Naive B cell (primary cell): ENCODE measurements at regions not wholly inside any gene's neighbourhood (a gene's known extent, or its start where the extent isn't known, plus 50 kb on each side); places are given as distances from the start of the nearest gene placed in this dataset.

ENCODE experiments used
- ATAC-seq, 2 donors: fragments of 150-1000 bp; cut with Tn5 transposase; 2 replicates each; pipeline ENCODE4 v1.10.0; 2021; ENCODE audit warnings: low read depth in 2 of 2, mild to moderate bottlenecking in 2 of 2, moderate library complexity in 2 of 2
- DNase-seq: peaks from one replicate; pipeline ENCODE4 v3.0.0; 2022
- H3K27ac Mint-ChIP-seq, 6 donors: one replicate each; pipeline ENCODE4 v1.8.0; 2020 to 2022; ENCODE audit warnings: mild to moderate bottlenecking in 6 of 6, mixed read lengths in 6 of 6, moderate library complexity in 5 of 6, inconsistent platforms in 2 of 6
- H3K27me3 Mint-ChIP-seq, 3 donors: one replicate each; pipeline ENCODE4 v1.8.0; 2021 to 2022; ENCODE audit warnings: mixed read lengths in 3 of 3, mild to moderate bottlenecking in 1 of 3
- H3K36me3 Mint-ChIP-seq, 2 donors: one replicate each; pipeline ENCODE4 v1.8.0; 2020 to 2022; ENCODE audit warnings: mixed read lengths in 2 of 2, inconsistent platforms in 1 of 2, mild to moderate bottlenecking in 1 of 2
- H3K4me1 Mint-ChIP-seq, 3 donors: one replicate each; pipeline ENCODE4 v1.8.0; 2020 to 2022; ENCODE audit warnings: mixed read lengths in 3 of 3, inconsistent platforms in 1 of 3, mild to moderate bottlenecking in 1 of 3, moderate library complexity in 1 of 3
- H3K4me3 Mint-ChIP-seq, 8 donors: one replicate each; pipeline ENCODE4 v1.8.0; 2020 to 2022; ENCODE audit warnings: mild to moderate bottlenecking in 8 of 8, mixed read lengths in 8 of 8, moderate library complexity in 8 of 8, inconsistent platforms in 2 of 8
- H3K9me3 Mint-ChIP-seq, 7 donors: one replicate each; pipeline ENCODE4 v1.8.0; 2020 to 2022; ENCODE audit warnings: mixed read lengths in 7 of 7, mild to moderate bottlenecking in 5 of 7, inconsistent platforms in 2 of 7, moderate library complexity in 1 of 7

GRCh38 chr13:89704040-89704439 is 1643.4 kb upstream of the MIR17HG start:
- ATAC-seq, result no peak
- Mint-ChIP-seq H3K9me3 (peaks cover 0 to 7% (median 2%) of the 10 kb centered on the region in 7 donors), H3K27ac (no peak overlapping the region), H3K27me3 (no peaks in the 10 kb centered on the region), H3K4me1 (no peaks in the 10 kb centered on the region), H3K4me3 (no peak overlapping the region), H3K36me3 (no peaks in the 10 kb centered on the region)
- DNase-seq, result no peak

DNA sequence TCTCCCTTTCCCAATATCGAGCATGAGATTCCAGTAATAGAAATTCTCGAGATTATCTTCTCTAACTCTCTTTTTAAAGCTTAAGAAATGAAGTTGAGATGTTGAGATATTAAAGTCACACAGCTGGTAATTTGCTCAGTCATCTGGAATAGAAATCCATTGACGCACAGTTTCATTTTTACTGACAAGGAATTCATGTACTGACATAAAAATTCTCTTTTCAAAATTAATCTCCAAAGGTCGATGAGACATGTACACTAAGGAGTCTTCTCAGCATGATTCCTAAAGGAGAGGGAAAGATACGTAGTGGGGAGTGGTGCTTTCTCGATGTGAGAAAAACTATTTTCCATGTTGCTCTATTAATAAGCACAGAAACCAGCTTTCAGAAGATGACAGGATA is 1639.5 kb upstream of the MIR17HG start:
- H3K27me3 Mint-ChIP-seq, result no peaks in the 10 kb centered on the region
- no peak for DNase-seq
- no peaks in the 10 kb centered on the region for H3K4me1 Mint-ChIP-seq
- no peaks in the 10 kb centered on the region for H3K36me3 Mint-ChIP-seq
- peaks cover 0 to 11% (median 0%) of the 10 kb centered on the region in 7 donors for H3K9me3 Mint-ChIP-seq
- no peak overlapping the region for H3K4me3 Mint-ChIP-seq
- no peak for ATAC-seq
- H3K27ac Mint-ChIP-seq, result no peak overlapping the region

- peaks cover 0 to 12% (median 7%) of the 10 kb centered on the region in 7 donors for H3K9me3 Mint-ChIP-seq
- no peak for DNase-seq
- no peaks in the 10 kb centered on the region for H3K4me1 Mint-ChIP-seq
- H3K36me3 Mint-ChIP-seq, result no peaks in the 10 kb centered on the region
- H3K27ac Mint-ChIP-seq, result no peak overlapping the region
- no peaks in the 10 kb centered on the region for H3K27me3 Mint-ChIP-seq
- ATAC-seq, result no peak
- no peak overlapping the region for H3K4me3 Mint-ChIP-seq
Measured at GRCh38 chr13:89721216-89721615, 1626.3 kb upstream of the MIR17HG start.

GRCh38 chr13:89726690-89727435 is 1620.6 kb upstream of the MIR17HG start:
- no peak overlapping the region for H3K4me3 Mint-ChIP-seq
- DNase-seq (no peak), ATAC-seq (no peak)
- H3K27me3 Mint-ChIP-seq, result no peaks in the 10 kb centered on the region
- no peaks in the 10 kb centered on the region for H3K4me1 Mint-ChIP-seq
- no peaks in the 10 kb centered on the region for H3K36me3 Mint-ChIP-seq
- peaks cover 0 to 10% (median 4%) of the 10 kb centered on the region in 7 donors for H3K9me3 Mint-ChIP-seq
- no peak overlapping the region for H3K27ac Mint-ChIP-seq

GRCh38 chr13:89733829-89734228 is 1613.7 kb upstream of the MIR17HG start:
- Mint-ChIP-seq H3K9me3 (peaks cover 0 to 5% (median 0%) of the 10 kb centered on the region in 7 donors), H3K4me1 (no peaks in the 10 kb centered on the region), H3K36me3 (no peaks in the 10 kb centered on the region), H3K4me3 (no peak overlapping the region), H3K27ac (no peak overlapping the region), H3K27me3 (no peaks in the 10 kb centered on the region)
- ATAC-seq, result no peak
- DNase-seq, result no peak

GRCh38 chr13:89737051-89737450 is 1610.4 kb upstream of the MIR17HG start:
- H3K27ac Mint-ChIP-seq, result no peak overlapping the region
- DNase-seq (no peak), ATAC-seq (no peak)
- no peaks in the 10 kb centered on the region for H3K4me1 Mint-ChIP-seq
- H3K4me3 Mint-ChIP-seq, result no peak overlapping the region
- H3K9me3 Mint-ChIP-seq, result peaks cover 0 to 4% (median 0%) of the 10 kb centered on the region in 7 donors
- no peaks in the 10 kb centered on the region for H3K27me3 Mint-ChIP-seq
- no peaks in the 10 kb centered on the region for H3K36me3 Mint-ChIP-seq

- Mint-ChIP-seq H3K4me1 (no peaks in the 10 kb centered on the region), H3K4me3 (no peak overlapping the region), H3K36me3 (no peaks in the 10 kb centered on the region)
Measured at GRCh38 chr13:89738072-89738471, 1609.4 kb upstream of the MIR17HG start.

DNA sequence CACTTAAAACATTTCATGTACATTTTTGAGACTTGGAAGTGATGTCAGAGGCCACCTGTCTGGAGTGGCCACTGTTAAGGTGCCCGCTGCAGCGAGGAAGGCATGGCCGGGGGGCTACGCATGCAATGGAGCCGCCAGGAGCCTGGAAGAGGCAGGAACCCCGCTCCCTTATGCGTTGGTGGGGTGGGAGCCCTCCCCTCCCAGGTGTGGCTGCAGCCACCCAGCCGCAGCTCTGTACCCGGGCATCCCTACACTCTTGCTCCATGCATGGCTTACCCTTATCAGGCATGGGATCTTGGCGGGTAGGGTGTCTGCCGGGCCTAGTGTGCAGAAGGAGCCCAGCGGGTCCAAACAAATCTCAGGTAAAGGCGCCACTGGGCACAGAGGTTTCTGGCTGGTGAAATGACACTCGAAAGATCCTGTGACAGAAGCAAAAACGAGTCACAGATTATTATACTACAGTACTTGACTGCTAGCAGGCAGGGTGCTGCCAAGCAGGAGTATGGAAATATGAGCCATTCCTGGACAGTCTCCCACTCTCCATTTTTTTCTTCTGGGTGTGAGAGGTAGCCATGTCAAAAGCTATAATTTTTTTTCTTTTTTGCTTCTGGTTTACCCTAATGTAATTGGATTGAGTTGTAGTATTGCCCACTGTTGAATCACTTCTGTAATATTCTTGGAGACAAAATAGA is 1606.3 kb upstream of the MIR17HG start:
- Mint-ChIP-seq H3K4me1 (no peaks in the 10 kb centered on the region), H3K27ac (no peak overlapping the region), H3K9me3 (no peaks in the 10 kb centered on the region), H3K4me3 (no peak overlapping the region), H3K36me3 (no peaks in the 10 kb centered on the region), H3K27me3 (no peaks in the 10 kb centered on the region)
- no peak for ATAC-seq
- no peak for DNase-seq

More at GRCh38 chr13:89738072-89738471, 1609.4 kb upstream of the MIR17HG start:
- DNase-seq (no peak), ATAC-seq (no peak)
- no peaks in the 10 kb centered on the region for H3K27me3 Mint-ChIP-seq
- peaks cover 0 to 3% (median 0%) of the 10 kb centered on the region in 7 donors for H3K9me3 Mint-ChIP-seq
- no peak overlapping the region for H3K27ac Mint-ChIP-seq

- Mint-ChIP-seq H3K9me3 (peaks cover 0 to 3% (median 0%) of the 10 kb centered on the region in 7 donors), H3K36me3 (no peaks in the 10 kb centered on the region), H3K4me1 (no peaks in the 10 kb centered on the region), H3K4me3 (no peak overlapping the region), H3K27me3 (no peaks in the 10 kb centered on the region), H3K27ac (no peak overlapping the region)
- DNase-seq (no peak), ATAC-seq (no peak)
Measured at GRCh38 chr13:89746554-89746953, 1600.9 kb upstream of the MIR17HG start.

DNA sequence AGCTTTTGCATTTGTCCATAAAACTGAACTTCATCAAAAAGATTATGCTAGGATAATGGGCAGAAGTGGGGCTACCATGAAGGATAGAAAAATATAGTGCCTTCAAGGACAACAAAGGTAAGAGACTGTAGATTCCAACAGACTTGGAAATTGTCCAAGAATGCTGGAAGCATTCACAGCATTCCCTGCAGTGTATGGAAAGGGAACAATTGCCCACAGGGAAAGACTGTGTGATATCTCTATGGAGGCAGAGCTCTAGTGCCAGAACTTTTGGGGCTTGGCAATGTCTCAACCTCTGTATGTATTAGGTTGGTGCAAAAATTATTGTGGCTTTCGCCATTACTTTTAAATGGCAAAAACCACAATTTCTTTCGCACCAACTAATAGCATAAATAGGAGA is 1598.8 kb upstream of the MIR17HG start:
- Mint-ChIP-seq H3K9me3 (peaks cover 0 to 3% (median 0%) of the 10 kb centered on the region in 7 donors), H3K27me3 (no peaks in the 10 kb centered on the region), H3K36me3 (no peaks in the 10 kb centered on the region), H3K4me1 (no peaks in the 10 kb centered on the region), H3K4me3 (no peak overlapping the region), H3K27ac (no peak overlapping the region)
- DNase-seq, result no peak
- no peak for ATAC-seq

- no peaks in the 10 kb centered on the region for H3K27me3 Mint-ChIP-seq
- DNase-seq, result no peak
- no peak overlapping the region for H3K27ac Mint-ChIP-seq
- H3K9me3 Mint-ChIP-seq, result peaks cover 0 to 3% (median 0%) of the 10 kb centered on the region in 7 donors
- ATAC-seq, result no peak
- H3K4me1 Mint-ChIP-seq, result no peaks in the 10 kb centered on the region
- no peaks in the 10 kb centered on the region for H3K36me3 Mint-ChIP-seq
- H3K4me3 Mint-ChIP-seq, result no peak overlapping the region
Measured at GRCh38 chr13:89749888-89750287, 1597.6 kb upstream of the MIR17HG start.

DNA sequence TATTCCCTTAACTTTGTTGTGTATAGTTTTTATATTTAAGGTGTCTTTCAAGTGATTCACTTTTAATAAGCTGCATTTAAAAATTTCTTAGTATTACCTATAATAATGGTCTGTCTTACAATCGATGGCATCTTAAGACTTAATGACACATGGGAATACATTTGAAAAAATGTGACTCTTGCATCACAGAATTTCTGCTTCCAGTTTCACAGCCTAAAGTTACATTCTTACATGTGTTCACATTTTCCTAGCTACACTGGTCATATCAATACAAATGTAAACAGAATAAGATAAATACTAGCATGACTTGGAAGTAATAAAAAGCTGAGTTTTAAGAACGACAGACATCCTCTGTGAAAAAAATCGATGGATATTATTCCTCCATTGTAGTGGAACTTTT is 1597.1 kb upstream of the MIR17HG start:
- Mint-ChIP-seq H3K9me3 (peaks cover 0 to 3% (median 0%) of the 10 kb centered on the region in 7 donors), H3K27ac (no peak overlapping the region), H3K4me1 (no peaks in the 10 kb centered on the region), H3K27me3 (no peaks in the 10 kb centered on the region), H3K36me3 (no peaks in the 10 kb centered on the region), H3K4me3 (no peak overlapping the region)
- ATAC-seq (no peak), DNase-seq (no peak)

DNA sequence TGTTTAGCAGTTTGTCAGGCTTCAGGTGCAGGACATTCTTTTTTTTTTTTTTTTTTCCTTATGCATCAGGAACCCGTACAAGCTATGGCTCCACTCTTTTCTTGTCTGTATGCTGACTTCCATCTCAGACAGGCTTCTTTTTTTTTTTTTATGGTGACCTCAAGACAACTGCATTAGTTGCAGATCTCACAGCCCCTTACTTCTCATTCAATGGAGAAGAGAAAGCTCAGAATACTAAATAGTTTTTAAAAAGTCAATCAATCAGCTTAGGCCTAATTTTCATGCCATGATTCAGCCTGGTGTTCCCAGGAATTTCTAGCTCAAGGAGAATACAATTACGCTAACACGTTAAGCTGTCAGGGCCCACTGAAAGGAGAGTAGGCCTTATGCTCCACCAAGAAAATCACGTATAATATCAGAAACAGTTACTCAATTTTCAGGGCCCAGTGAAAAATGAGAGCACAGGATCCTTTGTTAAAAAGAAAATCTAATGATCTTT is 1596.0 kb upstream of the MIR17HG start:
- DNase-seq (no peak), ATAC-seq (no peak)
- peaks cover 0 to 9% (median 0%) of the 10 kb centered on the region in 3 donors for H3K4me1 Mint-ChIP-seq
- no peak overlapping the region for H3K27ac Mint-ChIP-seq
- H3K9me3 Mint-ChIP-seq, result peaks cover 0 to 5% (median 1%) of the 10 kb centered on the region in 7 donors
- no peaks in the 10 kb centered on the region for H3K36me3 Mint-ChIP-seq
- no peaks in the 10 kb centered on the region for H3K27me3 Mint-ChIP-seq
- H3K4me3 Mint-ChIP-seq, result no peak overlapping the region

GRCh38 chr13:89752394-89752793 is 1595.1 kb upstream of the MIR17HG start:
- ATAC-seq, result no peak
- no peaks in the 10 kb centered on the region for H3K36me3 Mint-ChIP-seq
- DNase-seq, result no peak
- no peaks in the 10 kb centered on the region for H3K27me3 Mint-ChIP-seq
- no peak overlapping the region for H3K27ac Mint-ChIP-seq
- H3K4me3 Mint-ChIP-seq, result no peak overlapping the region
- H3K9me3 Mint-ChIP-seq, result peaks cover 0 to 5% (median 1%) of the 10 kb centered on the region in 7 donors
- H3K4me1 Mint-ChIP-seq, result peaks cover 0 to 9% (median 0%) of the 10 kb centered on the region in 3 donors
